GM10266 (cell line): ENCODE measurements at regions not wholly inside any gene's neighbourhood (a gene's known extent, or its start where the extent isn't known, plus 50 kb on each side); places are given as distances from the start of the nearest gene placed in this dataset.
A peak's percentile ranks its signal among the peaks of the same experiment; 100 is the strongest.

Experiments used
- DNase-seq: peaks from one replicate; pipeline ENCODE4 v3.0.0; 2012; ENCODE audit errors: extremely low spot score
- TF ChIP-seq, protein P1 (sequence below): IDR thresholded peaks from 2 replicates; pipeline ENCODE4 v1.5.1; 2012; ENCODE audit warnings: mild to moderate bottlenecking, low read depth; ENCODE audit not compliant: control insufficient read depth, insufficient read depth; ENCODE audit errors: missing control alignments

DNA sequence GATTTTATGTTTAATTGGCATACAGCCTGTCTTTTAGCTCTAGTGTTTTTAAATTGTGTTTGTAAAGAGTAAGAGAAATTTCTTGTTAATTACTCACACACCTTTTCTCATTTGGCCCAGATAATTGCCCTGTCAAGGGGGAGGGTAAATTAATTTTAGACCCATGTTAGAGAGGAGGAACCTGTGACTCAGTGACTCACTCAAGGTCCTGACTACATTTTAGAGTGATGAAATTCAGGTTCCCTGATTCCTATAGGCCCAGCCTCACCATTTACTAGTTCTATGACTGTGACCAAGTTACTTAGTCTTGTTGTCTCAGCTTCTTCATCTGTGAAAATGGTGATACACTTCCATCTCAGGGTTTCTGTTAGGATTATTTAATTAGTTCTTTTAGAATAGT lies 125.2 kb upstream of the DPH6 start:
- TF ChIP-seq, protein P1, sequence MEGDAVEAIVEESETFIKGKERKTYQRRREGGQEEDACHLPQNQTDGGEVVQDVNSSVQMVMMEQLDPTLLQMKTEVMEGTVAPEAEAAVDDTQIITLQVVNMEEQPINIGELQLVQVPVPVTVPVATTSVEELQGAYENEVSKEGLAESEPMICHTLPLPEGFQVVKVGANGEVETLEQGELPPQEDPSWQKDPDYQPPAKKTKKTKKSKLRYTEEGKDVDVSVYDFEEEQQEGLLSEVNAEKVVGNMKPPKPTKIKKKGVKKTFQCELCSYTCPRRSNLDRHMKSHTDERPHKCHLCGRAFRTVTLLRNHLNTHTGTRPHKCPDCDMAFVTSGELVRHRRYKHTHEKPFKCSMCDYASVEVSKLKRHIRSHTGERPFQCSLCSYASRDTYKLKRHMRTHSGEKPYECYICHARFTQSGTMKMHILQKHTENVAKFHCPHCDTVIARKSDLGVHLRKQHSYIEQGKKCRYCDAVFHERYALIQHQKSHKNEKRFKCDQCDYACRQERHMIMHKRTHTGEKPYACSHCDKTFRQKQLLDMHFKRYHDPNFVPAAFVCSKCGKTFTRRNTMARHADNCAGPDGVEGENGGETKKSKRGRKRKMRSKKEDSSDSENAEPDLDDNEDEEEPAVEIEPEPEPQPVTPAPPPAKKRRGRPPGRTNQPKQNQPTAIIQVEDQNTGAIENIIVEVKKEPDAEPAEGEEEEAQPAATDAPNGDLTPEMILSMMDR = no peak
- no peak for DNase-seq

DNA sequence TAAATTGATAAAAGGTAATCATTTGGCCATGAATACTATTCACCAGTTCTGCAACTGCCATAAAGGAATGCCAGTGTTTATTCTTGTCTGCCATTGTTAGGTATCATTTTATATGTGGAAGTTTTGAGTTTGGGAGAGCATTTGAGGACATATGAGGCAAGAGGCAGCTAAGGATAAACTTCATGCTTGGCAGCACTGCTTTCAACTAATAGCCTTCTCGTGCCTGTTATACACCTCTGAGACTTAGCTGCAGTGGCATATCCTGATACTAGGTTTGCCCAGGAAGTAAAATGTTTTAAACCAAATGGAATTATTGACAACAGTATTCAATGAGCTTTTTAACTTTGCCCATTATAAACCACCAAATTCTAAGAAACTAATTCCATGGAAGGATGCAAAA lies 126.0 kb upstream of the DPH6 start:
- TF ChIP-seq, protein P1 = no peak
- DNase-seq = no peak

DNA sequence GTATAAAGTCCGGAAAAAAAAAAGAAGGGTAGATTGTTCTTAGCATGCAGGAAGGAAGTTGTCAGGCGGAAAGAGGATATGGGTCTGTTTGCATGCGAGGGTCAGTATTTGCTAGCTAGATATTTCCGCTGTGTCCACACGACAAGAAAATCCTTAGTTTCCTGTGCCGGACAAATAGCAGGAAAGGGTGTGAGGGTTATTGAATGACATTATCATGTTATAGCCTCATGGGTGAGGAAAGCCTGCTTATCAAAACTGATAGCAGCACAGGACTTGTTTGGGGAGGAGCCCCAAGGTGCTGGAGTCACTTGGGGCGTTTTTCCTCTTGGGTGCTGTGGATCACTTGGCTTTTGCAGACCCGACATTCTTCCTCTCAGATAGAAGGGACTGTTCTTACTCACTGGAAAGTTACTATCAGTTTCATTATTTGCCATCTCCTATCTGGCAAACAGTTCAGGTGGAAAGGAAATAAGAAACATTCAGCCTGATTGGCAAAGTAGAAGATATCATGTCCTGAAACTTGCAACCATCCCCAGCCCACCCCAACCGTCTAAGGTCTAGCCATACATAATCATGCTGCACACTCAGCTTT lies 127.2 kb upstream of the DPH6 start:
- DNase-seq = peak; percentile 24

DNA sequence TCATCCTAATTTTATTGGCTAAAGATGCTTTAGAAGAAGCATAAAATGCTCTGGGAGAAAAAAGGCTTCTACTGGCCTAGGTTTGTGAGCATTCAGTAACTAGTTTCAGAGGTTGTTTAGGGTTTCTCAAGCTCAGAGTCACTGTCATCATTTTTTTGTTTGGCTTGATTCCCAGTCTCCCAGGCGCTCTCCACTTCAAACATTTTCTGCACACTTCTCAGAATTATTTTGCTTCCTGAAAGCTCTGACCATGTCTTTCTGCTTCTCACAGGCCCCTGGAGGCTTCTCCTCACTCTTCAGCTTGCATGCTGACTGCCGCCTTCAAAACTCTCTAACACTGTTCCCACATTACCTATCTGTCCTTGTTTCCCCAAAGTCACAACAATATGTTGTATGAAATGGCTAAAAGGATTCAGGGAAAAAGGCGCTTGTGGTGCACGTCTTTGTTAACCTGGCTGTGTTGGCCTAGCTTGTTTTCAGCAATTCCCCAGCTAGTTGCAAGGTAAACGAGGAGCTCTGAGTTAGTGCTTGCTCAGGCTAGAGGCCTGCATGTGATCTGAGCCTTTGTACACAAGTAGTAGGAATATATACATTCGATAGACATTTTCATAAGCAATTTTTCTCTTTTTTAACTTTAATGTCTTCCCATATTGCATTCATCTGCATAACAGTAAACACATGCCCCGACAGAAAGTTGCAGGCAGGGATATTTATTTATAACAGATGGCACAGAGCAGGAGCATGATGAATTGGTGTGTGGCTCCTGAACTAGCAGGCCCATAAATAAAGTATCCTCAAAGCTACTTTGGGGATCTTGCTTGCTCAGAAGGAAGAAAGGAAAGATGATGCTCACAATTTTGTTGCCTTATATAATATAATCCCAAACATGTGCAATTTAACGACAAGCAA lies 129.2 kb upstream of the DPH6 start:
- DNase-seq = no peak
- TF ChIP-seq, protein P1 = no peak

More for the DNA sequence above, 127.2 kb upstream of the DPH6 start:
- TF ChIP-seq, protein P1 = no peak

DNA sequence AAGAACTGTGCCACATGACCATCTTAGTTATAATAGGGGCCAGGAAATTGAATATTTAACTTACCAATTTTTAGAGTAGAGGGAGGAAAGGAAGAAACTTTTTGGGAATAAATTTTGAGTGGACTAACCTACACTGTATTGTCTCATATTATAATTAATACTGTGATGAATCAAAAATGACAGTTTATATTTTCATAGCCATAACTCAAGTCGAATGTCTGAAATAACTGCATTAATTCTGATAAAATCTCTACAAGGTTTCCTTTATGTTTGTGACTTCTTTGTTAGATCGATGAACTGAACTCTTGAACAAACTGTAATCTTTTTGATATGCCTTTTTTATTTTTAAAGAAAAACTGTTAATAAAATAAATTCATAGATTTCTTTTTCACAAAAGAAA lies 132.8 kb upstream of the DPH6 start:
- TF ChIP-seq, protein P1 = no peak
- no peak for DNase-seq

DNA sequence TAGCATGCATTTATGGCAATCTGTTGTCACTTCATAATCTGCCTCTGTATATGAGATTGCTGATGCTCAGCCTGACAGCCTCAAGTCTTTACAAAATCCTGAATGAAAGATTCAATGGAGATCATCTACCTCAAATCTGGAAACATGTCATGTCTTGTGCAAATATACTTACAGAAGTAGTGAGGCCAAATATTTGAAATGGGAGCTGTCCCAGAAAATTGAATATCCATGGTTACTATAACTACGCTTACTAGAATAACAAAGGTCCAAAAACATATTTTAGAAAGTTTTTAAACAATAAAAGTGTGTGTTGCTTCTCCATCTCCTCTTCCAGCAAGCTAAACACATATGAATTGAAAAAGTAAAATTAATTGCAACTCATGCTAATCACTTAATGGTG lies 133.2 kb upstream of the DPH6 start:
- TF ChIP-seq, protein P1 = no peak

DNA sequence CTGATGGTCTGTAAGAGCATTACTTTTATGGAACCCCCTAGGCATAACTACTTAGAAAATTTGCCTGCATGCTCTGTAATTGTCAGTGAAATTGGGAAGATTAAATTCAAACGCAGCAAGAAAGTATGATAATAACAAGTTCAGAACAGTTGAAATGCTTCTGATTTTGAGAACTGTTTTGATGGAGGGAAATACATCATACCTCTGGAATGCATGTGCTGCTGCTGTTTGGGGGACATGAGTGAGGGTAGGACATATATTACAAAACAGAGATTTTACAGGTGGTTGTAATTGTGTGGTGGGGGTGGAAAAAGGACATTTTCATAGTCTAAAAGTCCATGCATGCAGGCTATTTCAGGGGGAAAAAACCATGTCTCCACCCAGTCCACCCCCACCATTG lies 135.0 kb upstream of the DPH6 start:
- no peak for DNase-seq
- TF ChIP-seq, protein P1 = no peak

More for the DNA sequence above, 133.2 kb upstream of the DPH6 start:
- DNase-seq = no peak
